ENCODE measurements at regions not wholly inside any gene's neighbourhood (a gene's known extent, or its start where the extent isn't known, plus 50 kb on each side); places are given as distances from the start of the nearest gene placed in this dataset.
"Not testable (repeated sequence)": the region's sequence is repeated elsewhere in the genome, so short reads cannot be mapped to it uniquely, and the experiment has no call there.

GRCh38 chr5:138692370-138692769 is 60.9 kb upstream of the CTNNA1 start:
- intact Hi-C loops (cut with DNase I) = no loop called here
- FAIRE-seq (no peak), DNase-seq (no peak), ATAC-seq (no peak)
- H3K4me3 ChIP-seq = no peak overlapping the region
- H3K9me3 ChIP-seq = no peaks in the 10 kb centered on the region
- no peaks in the 10 kb centered on the region for H3K4me1 ChIP-seq
- no peak overlapping the region for H3K27ac ChIP-seq
- no peaks in the 10 kb centered on the region for H3K27me3 ChIP-seq
- no peaks in the 10 kb centered on the region for H3K36me3 ChIP-seq
- TF ChIP-seq CTCF (IDR thresholded peaks at IDR 0.05) = no peak

GRCh38 chr5:138686668-138687067 is 66.6 kb upstream of the CTNNA1 start:
- intact Hi-C loops (cut with DNase I) = no loop called here
- no peaks in the 10 kb centered on the region for H3K27me3 ChIP-seq
- H3K4me3 ChIP-seq = no peak overlapping the region
- H3K36me3 ChIP-seq = no peaks in the 10 kb centered on the region
- 84 to 85% methylated on average over 4 of the region's 4 CpGs for WGBS, 2 donors
- no peak for TF ChIP-seq CTCF (IDR thresholded peaks at IDR 0.05)
- no peaks in the 10 kb centered on the region for H3K4me1 ChIP-seq
- DNase-seq (no peak), ATAC-seq (no peak), FAIRE-seq (no peak)
- no peak overlapping the region for H3K27ac ChIP-seq
- no peaks in the 10 kb centered on the region for H3K9me3 ChIP-seq

GRCh38 chr5:138685193-138685745 is 68.0 kb upstream of the CTNNA1 start:
- no peak overlapping the region for H3K4me3 ChIP-seq
- ATAC-seq (no peak), FAIRE-seq (no peak), DNase-seq (no peak)
- H3K9me3 ChIP-seq = no peaks in the 10 kb centered on the region
- intact Hi-C loops (cut with DNase I) = no loop called here
- 21 to 24% methylated on average over 2 of the region's 2 CpGs for WGBS, 2 donors
- TF ChIP-seq CTCF (IDR thresholded peaks at IDR 0.05) = no peak
- no peak overlapping the region for H3K27ac ChIP-seq
- H3K4me1 ChIP-seq = no peaks in the 10 kb centered on the region
- no peaks in the 10 kb centered on the region for H3K36me3 ChIP-seq
- no peaks in the 10 kb centered on the region for H3K27me3 ChIP-seq

- WGBS, 2 donors = 82 to 90% methylated on average over 2 of the region's 4 CpGs
- H3K36me3 ChIP-seq; intact Hi-C loops (cut with DNase I); ATAC-seq; H3K4me3 ChIP-seq; H3K27ac ChIP-seq; FAIRE-seq; H3K27me3 ChIP-seq; DNase-seq; H3K4me1 ChIP-seq; H3K9me3 ChIP-seq: not testable (repeated sequence)
Measured at GRCh38 chr5:138682462-138682861, 70.8 kb upstream of the CTNNA1 start.

- ATAC-seq; intact Hi-C loops (cut with DNase I); H3K9me3 ChIP-seq; H3K27me3 ChIP-seq; DNase-seq; H3K4me1 ChIP-seq; H3K27ac ChIP-seq; FAIRE-seq; H3K4me3 ChIP-seq; H3K36me3 ChIP-seq: not testable (repeated sequence)
- WGBS, 2 donors = 96 to 98% methylated on average over 2 of the region's 3 CpGs
Measured at GRCh38 chr5:138678826-138679225, 74.4 kb upstream of the CTNNA1 start.

- no peaks in the 10 kb centered on the region for H3K9me3 ChIP-seq
- no peaks in the 10 kb centered on the region for H3K27me3 ChIP-seq
- WGBS, 2 donors = 86 to 94% methylated on average over 3 of the region's 3 CpGs
- no peak for FAIRE-seq
- no peaks in the 10 kb centered on the region for H3K4me1 ChIP-seq
- no peaks in the 10 kb centered on the region for H3K36me3 ChIP-seq
- no peak for DNase-seq
- intact Hi-C loops (cut with DNase I) = no loop called here
- TF ChIP-seq CTCF (IDR thresholded peaks at IDR 0.05) = no peak
- H3K27ac ChIP-seq = no peak overlapping the region
- no peak for ATAC-seq
- H3K4me3 ChIP-seq = no peak overlapping the region
Measured at GRCh38 chr5:138677782-138678181, 75.4 kb upstream of the CTNNA1 start.

Measured in pancreas (tissue), 10 donors.